ENCODE measurements at regions not wholly inside any gene's neighbourhood (a gene's known extent, or its start where the extent isn't known, plus 50 kb on each side); places are given as distances from the start of the nearest gene placed in this dataset.

- no peak for DNase-seq (ENCODE audit: low spot score)
These were observed 300.4 kb downstream of the DTWD2 start for GRCh38 chr5:118687661-118688621.

GRCh38 chr5:118687100-118687499 is 301.2 kb downstream of the DTWD2 start:
- DNase-seq (ENCODE audit: low spot score), result no peak

- no peak for DNase-seq (ENCODE audit: low spot score)
These were observed 306.7 kb downstream of the DTWD2 start for GRCh38 chr5:118681655-118682054.

GRCh38 chr5:118679264-118679940 is 308.9 kb downstream of the DTWD2 start:
- DNase-seq (ENCODE audit: low spot score), result no peak

GRCh38 chr5:118678746-118679145 is 309.6 kb downstream of the DTWD2 start:
- no peak for DNase-seq (ENCODE audit: low spot score)

- DNase-seq (ENCODE audit: low spot score), result no peak
These were observed 313.1 kb downstream of the DTWD2 start for GRCh38 chr5:118675247-118675646.

DNA sequence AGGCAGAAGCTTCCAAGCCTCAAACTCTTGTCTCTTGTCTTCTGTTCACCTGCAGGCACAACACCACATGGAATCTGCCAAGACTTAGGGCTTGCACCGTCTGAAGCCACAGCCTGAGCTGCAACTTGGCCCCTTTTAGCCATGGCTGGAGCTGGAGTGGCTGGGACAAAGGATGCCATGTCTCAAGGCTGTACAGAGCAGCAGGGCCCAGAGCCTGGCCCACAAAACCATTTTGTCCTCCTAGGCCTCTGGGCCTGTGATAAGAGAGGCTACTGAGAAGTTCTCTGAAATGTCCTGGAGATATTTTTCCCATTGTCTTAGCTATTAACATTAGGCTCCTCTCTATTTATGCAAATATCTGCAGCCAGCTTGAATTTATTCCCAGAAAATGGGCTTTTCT is 330.8 kb downstream of the DTWD2 start:
- DNase-seq (ENCODE audit: low spot score), result no peak

- no peak for DNase-seq (ENCODE audit: low spot score)
These were observed 334.5 kb downstream of the DTWD2 start for GRCh38 chr5:118653872-118654271.

DNA sequence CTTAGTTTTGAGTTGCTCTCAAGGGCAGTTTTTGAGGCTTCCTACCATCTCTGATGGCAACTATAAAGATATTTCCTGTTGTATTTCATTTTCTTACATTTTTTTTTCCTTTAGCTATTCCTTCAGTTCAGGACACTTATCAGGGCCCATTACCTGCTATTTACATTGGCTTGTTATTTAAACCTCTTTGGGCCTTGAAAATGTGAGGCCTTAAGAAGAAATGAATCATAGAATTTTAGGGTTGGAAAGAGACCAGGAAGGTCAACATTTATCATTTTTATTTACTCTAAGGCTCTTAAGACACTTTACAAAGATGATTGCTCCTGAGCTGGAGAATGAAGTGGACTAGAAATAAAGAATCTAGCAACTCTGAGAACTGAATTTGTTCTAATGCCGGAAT is 335.2 kb downstream of the DTWD2 start:
- no peak for DNase-seq (ENCODE audit: low spot score)

DNA sequence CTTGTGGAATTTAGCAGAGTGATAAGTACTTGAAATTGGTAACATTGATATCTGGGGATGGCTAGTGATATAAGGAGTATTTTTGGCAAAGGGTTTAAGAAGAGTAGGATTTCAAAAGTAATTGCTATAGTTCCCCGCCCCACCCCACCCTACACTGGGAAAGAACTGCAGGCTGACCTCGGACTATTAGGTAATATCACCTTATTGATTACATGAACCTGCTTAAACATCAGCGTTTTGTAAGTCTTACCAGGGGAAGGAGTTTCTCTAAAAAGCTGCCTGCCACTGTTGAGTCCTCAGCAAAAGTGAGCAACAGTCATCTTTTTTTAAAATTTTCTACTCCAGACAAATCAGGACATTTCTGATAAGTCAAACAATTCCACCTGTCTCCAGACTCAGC is 337.3 kb downstream of the DTWD2 start:
- no peak for DNase-seq (ENCODE audit: low spot score)

DNA sequence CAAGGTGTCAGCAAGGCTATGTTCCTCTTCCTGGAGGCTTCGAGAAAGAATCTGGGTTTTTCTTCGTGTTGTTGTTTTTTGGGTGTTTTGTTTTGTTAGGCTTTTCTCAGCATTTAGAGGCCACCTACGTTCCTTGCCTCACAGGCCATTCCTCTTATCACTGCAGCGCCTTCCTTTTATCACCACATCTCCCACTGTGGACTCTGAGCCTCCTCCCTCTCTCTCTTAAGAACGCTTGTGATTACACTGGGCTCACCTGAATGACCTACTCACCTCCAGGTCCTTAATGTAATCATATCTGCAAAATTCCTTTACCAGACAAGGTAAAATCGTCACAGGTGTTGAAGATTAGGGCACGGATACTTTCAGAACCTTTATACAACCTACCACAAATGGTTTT is 340.8 kb downstream of the DTWD2 start:
- DNase-seq (ENCODE audit: low spot score), result no peak

GRCh38 chr5:118646917-118647316 is 341.4 kb downstream of the DTWD2 start:
- no peak for DNase-seq (ENCODE audit: low spot score)

GRCh38 chr5:118637947-118638670 is 350.2 kb downstream of the DTWD2 start:
- no peak for DNase-seq (ENCODE audit: low spot score)

DNA sequence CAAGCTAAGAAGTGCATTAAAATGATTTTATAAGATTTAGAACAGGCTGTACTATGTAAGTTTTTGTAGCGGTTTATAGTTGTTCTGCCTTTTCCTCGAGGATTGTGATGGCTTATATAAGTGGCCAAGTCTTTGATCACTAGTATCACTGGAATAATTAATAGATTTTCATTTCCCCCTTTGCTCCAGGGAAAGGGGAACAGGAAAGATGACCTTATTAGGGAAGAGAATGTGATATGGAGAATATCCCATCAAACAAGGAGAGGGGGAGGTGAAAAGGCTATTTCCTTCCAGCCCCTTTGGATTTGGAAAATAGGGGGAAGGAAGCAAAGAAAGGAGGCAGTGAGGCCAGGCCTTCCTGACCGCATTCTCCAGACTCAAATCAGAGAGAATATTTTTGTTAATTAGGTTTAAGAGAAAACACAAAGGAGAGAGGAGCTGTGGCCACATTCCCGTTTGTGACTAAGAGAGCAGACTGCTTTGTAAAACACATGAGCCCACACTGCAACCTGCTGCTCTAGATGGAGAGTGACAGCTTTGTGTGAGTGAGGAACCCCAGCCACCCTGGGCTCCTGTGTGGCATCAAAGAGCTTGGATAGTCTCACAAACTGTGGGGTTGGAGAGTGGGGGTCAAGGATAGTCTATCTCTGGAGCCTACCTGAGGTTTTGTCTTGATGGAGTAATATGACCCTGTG is 359.5 kb downstream of the DTWD2 start:
- no peak for DNase-seq (ENCODE audit: low spot score)

GRCh38 chr5:118620233-118620632 is 368.1 kb downstream of the DTWD2 start:
- DNase-seq (ENCODE audit: low spot score), result no peak

DNA sequence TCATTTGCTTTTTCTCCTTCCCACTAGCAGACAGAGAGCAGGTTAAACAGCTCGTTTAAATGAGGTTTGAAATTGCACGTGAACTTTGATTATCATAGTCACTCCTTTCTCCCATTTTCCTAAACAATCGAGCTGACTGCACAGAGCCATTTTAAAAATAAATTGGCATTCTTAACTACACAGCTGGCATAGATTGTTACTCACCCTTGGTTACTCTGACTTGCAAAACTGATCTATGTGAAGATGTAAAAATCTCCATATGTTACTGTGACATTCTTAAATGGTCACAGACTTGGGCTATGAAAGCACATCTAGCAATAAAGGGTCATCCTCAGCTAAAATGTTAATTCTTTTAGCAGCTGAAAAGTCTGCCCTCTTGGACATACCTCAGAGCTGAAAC is 368.5 kb downstream of the DTWD2 start:
- no peak for DNase-seq (ENCODE audit: low spot score)

DNA sequence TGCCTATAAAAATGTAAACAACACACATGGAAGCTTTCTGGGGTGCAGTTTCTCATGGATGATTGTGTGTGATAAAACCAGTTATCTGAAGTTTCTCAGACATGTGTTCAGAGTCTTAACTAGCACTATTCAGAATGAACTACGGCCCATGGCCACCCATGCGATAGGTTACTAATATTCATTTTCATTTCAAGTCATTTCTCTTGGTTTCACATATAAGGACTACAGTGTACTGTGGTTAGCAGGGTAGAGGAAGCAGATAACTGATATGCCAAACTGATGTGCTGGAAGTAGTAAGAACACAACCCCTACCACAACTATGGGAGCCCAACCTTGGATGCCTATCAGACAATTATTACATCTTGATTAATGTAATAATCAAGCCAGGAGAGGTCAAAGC is 372.1 kb downstream of the DTWD2 start:
- DNase-seq (ENCODE audit: low spot score), result no peak

DNA sequence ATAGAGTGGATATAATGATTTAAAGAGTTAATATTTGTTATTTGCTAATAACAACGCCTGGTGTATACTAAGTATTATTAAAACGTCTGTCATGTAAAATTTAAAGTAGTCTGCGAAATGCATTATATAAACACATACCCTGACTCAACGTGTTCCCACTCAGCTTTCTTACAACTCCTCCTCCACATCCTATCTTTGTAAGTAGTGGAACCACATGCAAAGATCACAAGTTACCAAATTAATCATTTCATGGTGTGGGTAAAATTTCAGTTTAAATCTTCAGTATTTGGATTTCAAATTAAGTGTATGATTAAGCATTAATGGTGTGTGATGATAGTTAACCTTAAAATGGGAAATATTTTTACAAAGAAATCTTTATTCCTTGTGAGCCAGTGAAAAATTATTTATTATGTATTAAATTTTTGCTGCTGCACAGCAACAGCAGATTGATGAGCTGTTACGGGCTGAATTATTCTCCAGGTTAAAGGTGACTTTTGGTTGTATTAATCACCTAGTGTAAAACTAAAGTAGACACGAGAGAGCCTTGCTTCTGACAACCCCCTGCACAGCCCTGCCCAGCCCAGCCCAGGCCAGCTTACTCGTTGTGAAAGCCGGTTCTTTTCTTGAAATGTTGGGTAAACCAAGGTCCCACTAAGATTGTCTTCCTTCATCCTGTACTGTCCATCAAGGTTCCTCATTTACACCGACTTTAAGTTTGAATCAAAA is 373.5 kb downstream of the DTWD2 start:
- DNase-seq (ENCODE audit: low spot score), result no peak

- DNase-seq (ENCODE audit: low spot score), result no peak
These were observed 376.9 kb downstream of the DTWD2 start for GRCh38 chr5:118611332-118611945.

DNA sequence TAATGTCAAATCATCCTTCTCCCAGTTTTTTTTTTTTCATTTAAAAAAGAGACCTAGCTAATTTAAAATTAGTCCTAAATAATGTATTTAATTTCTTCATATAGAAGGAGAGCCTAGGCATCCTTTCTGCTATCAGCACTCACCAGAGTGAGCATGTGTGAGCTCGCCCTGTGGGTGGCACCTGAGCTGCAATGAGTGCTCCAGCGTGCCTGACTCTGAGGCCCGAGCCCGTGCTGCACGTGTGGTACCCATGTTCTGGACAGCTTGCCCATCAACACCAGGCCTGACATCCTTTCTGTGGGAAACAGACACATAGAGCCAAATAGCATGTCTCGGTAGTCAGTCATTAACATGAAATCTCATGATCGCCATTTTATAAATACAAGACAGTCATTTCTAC is 381.4 kb downstream of the DTWD2 start:
- DNase-seq (ENCODE audit: low spot score), result no peak

DNA sequence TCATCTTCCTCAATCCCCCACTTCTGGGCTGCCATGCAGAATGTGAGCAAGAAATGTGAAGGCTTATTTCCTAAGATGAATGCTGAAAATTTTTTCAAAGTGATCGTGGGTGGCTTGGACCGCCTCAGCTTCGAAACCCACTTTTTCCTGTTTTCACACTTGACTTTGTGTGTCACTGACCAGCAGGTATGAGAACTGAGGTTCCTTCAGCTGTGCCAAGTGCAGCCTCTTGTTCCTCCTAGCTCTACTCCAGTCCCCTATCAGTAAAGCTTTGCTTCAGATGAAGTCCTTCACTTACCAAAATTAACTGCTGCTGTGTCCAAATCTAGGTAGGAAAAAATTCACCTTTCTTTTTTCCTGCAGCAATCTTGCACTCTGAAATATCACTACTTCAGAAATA is 382.6 kb downstream of the DTWD2 start:
- DNase-seq (ENCODE audit: low spot score), result no peak

Data from hematopoietic multipotent progenitor cell treated with erythropoietin and hydrocortisone succinate and interleukin-3 and kit ligand, for 17 days (in vitro differentiated cells).